OCI-LY3 (cell line): ENCODE measurements at regions not wholly inside any gene's neighbourhood (a gene's known extent, or its start where the extent isn't known, plus 50 kb on each side); places are given as distances from the start of the nearest gene placed in this dataset.

ENCODE experiments used
- EZH2phosphoT487 ChIP-seq: fragments of 200-600 bp; shearing (Covaris generic); IDR thresholded peaks from 2 replicates; pipeline ENCODE4 v1.6.1; 2018; ENCODE audit warnings: antibody characterized with exemption, mixed run types, low read depth
- TF ChIP-seq, protein P1 (sequence below): fragments of 200-600, 300-600 bp; sonication (generic); IDR thresholded peaks from 2 replicates; pipeline ENCODE4 v1.5.1; 2014; ENCODE audit warnings: antibody characterized with exemption, low read length, low read depth

DNA sequence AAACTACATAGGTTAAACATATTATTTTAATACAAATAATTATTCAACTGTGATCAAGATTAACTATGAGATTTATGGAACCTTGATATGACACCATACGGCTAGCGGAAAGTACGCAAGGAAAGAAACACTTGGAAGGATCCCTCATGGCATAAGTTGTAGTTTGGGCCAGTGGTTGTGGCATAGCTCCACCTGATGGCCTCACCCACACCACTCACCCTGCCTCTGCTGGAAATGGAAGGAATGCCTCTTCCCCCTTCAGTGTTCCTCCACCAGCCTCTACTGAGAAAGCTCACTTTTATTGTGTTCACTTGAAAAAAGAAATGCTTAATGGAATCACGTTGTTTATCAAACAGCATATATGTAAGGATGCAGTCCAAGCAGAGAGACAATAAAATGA lies 86.4 kb downstream of the BMP15 start:
- TF ChIP-seq, protein P1, sequence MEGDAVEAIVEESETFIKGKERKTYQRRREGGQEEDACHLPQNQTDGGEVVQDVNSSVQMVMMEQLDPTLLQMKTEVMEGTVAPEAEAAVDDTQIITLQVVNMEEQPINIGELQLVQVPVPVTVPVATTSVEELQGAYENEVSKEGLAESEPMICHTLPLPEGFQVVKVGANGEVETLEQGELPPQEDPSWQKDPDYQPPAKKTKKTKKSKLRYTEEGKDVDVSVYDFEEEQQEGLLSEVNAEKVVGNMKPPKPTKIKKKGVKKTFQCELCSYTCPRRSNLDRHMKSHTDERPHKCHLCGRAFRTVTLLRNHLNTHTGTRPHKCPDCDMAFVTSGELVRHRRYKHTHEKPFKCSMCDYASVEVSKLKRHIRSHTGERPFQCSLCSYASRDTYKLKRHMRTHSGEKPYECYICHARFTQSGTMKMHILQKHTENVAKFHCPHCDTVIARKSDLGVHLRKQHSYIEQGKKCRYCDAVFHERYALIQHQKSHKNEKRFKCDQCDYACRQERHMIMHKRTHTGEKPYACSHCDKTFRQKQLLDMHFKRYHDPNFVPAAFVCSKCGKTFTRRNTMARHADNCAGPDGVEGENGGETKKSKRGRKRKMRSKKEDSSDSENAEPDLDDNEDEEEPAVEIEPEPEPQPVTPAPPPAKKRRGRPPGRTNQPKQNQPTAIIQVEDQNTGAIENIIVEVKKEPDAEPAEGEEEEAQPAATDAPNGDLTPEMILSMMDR: no peak
- TF ChIP-seq EZH2phosphoT487: no peak
